ENCODE measurements at regions not wholly inside any gene's neighbourhood (a gene's known extent, or its start where the extent isn't known, plus 50 kb on each side); places are given as distances from the start of the nearest gene placed in this dataset.
"Not testable (repeated sequence)": the region's sequence is repeated elsewhere in the genome, so short reads cannot be mapped to it uniquely, and the experiment has no call there.

- H3K4me1 Mint-ChIP-seq (ENCODE audit: low read depth), result no peaks in the 10 kb centered on the region
- peaks cover 4% of the 10 kb centered on the region for H3K9me3 Mint-ChIP-seq
- DNase-seq (ENCODE audit: low spot score), result no peak
- no peaks in the 10 kb centered on the region for H3K36me3 Mint-ChIP-seq (ENCODE audit: low read depth)
- no peak overlapping the region for H3K4me3 Mint-ChIP-seq
- no peaks in the 10 kb centered on the region for H3K27me3 Mint-ChIP-seq (ENCODE audit: low read depth)
- no peak overlapping the region for H3K27ac Mint-ChIP-seq
These were observed 331.3 kb upstream of the CCNG1 start for GRCh38 chr5:163106098-163106497.

GRCh38 chr5:163108351-163108750, 329.0 kb upstream of the CCNG1 start:
- peaks cover 4% of the 10 kb centered on the region for H3K9me3 Mint-ChIP-seq
- no peaks in the 10 kb centered on the region for H3K4me1 Mint-ChIP-seq (ENCODE audit: low read depth)
- no peak overlapping the region for H3K4me3 Mint-ChIP-seq
- no peaks in the 10 kb centered on the region for H3K27me3 Mint-ChIP-seq (ENCODE audit: low read depth)
- no peak for DNase-seq (ENCODE audit: low spot score)
- no peak overlapping the region for H3K27ac Mint-ChIP-seq
- no peaks in the 10 kb centered on the region for H3K36me3 Mint-ChIP-seq (ENCODE audit: low read depth)

- H3K4me3 Mint-ChIP-seq, result no peak overlapping the region
- no peak for DNase-seq (ENCODE audit: low spot score)
- peaks cover 18% of the 10 kb centered on the region for H3K9me3 Mint-ChIP-seq
These were observed 322.4 kb upstream of the CCNG1 start for GRCh38 chr5:163115011-163115410.

GRCh38 chr5:163116618-163117017, 320.8 kb upstream of the CCNG1 start:
- H3K4me1 Mint-ChIP-seq (ENCODE audit: low read depth); H3K27ac Mint-ChIP-seq; H3K27me3 Mint-ChIP-seq (ENCODE audit: low read depth); H3K36me3 Mint-ChIP-seq (ENCODE audit: low read depth); DNase-seq (ENCODE audit: low spot score); H3K4me3 Mint-ChIP-seq: not testable (repeated sequence)
- peaks cover 31% of the 10 kb centered on the region for H3K9me3 Mint-ChIP-seq

More at GRCh38 chr5:163115011-163115410, 322.4 kb upstream of the CCNG1 start:
- no peaks in the 10 kb centered on the region for H3K36me3 Mint-ChIP-seq (ENCODE audit: low read depth)
- H3K27me3 Mint-ChIP-seq (ENCODE audit: low read depth), result no peaks in the 10 kb centered on the region
- H3K4me1 Mint-ChIP-seq (ENCODE audit: low read depth), result no peaks in the 10 kb centered on the region
- no peak overlapping the region for H3K27ac Mint-ChIP-seq

- Mint-ChIP-seq H3K9me3 (peaks cover 15% of the 10 kb centered on the region), H3K36me3 (ENCODE audit: low read depth) (no peaks in the 10 kb centered on the region), H3K4me1 (ENCODE audit: low read depth) (no peaks in the 10 kb centered on the region), H3K27ac (no peak overlapping the region), H3K27me3 (ENCODE audit: low read depth) (no peaks in the 10 kb centered on the region), H3K4me3 (no peak overlapping the region)
- no peak for DNase-seq (ENCODE audit: low spot score)
These were observed 303.3 kb upstream of the CCNG1 start for GRCh38 chr5:163134061-163134460.

- no peak overlapping the region for H3K27ac Mint-ChIP-seq
- peaks cover 23% of the 10 kb centered on the region for H3K9me3 Mint-ChIP-seq
- H3K36me3 Mint-ChIP-seq (ENCODE audit: low read depth), result no peaks in the 10 kb centered on the region
- H3K4me1 Mint-ChIP-seq (ENCODE audit: low read depth), result no peaks in the 10 kb centered on the region
- no peaks in the 10 kb centered on the region for H3K27me3 Mint-ChIP-seq (ENCODE audit: low read depth)
- no peak for DNase-seq (ENCODE audit: low spot score)
- H3K4me3 Mint-ChIP-seq, result no peak overlapping the region
These were observed 301.5 kb upstream of the CCNG1 start for GRCh38 chr5:163135849-163136248.

GRCh38 chr5:163161512-163161911, 275.9 kb upstream of the CCNG1 start:
- Mint-ChIP-seq H3K27ac (no peak overlapping the region), H3K36me3 (ENCODE audit: low read depth) (no peaks in the 10 kb centered on the region), H3K9me3 (peaks cover 16% of the 10 kb centered on the region)

GRCh38 chr5:163162645-163163044, 274.8 kb upstream of the CCNG1 start:
- H3K4me3 Mint-ChIP-seq, result no peak overlapping the region

More at GRCh38 chr5:163161512-163161911, 275.9 kb upstream of the CCNG1 start:
- Mint-ChIP-seq H3K4me3 (no peak overlapping the region), H3K27me3 (ENCODE audit: low read depth) (no peaks in the 10 kb centered on the region), H3K4me1 (ENCODE audit: low read depth) (no peaks in the 10 kb centered on the region)
- DNase-seq (ENCODE audit: low spot score), result no peak

GRCh38 chr5:163163858-163164257, 273.5 kb upstream of the CCNG1 start:
- Mint-ChIP-seq H3K4me1 (ENCODE audit: low read depth) (no peaks in the 10 kb centered on the region), H3K9me3 (peaks cover 18% of the 10 kb centered on the region), H3K27ac (no peak overlapping the region), H3K27me3 (ENCODE audit: low read depth) (no peaks in the 10 kb centered on the region), H3K4me3 (no peak overlapping the region), H3K36me3 (ENCODE audit: low read depth) (no peaks in the 10 kb centered on the region)
- DNase-seq (ENCODE audit: low spot score), result no peak

More at GRCh38 chr5:163162645-163163044, 274.8 kb upstream of the CCNG1 start:
- Mint-ChIP-seq H3K4me1 (ENCODE audit: low read depth) (no peaks in the 10 kb centered on the region), H3K36me3 (ENCODE audit: low read depth) (no peaks in the 10 kb centered on the region), H3K9me3 (peaks cover 16% of the 10 kb centered on the region), H3K27me3 (ENCODE audit: low read depth) (no peaks in the 10 kb centered on the region), H3K27ac (no peak overlapping the region)
- no peak for DNase-seq (ENCODE audit: low spot score)

- peaks cover 22% of the 10 kb centered on the region for H3K9me3 Mint-ChIP-seq
- no peak overlapping the region for H3K4me3 Mint-ChIP-seq
- H3K27ac Mint-ChIP-seq, result no peak overlapping the region
- no peaks in the 10 kb centered on the region for H3K36me3 Mint-ChIP-seq (ENCODE audit: low read depth)
- no peaks in the 10 kb centered on the region for H3K27me3 Mint-ChIP-seq (ENCODE audit: low read depth)
- H3K4me1 Mint-ChIP-seq (ENCODE audit: low read depth), result no peaks in the 10 kb centered on the region
- DNase-seq (ENCODE audit: low spot score), result no peak
These were observed 272.1 kb upstream of the CCNG1 start for GRCh38 chr5:163165277-163165676.

- not testable (repeated sequence) for H3K36me3 Mint-ChIP-seq (ENCODE audit: low read depth); H3K27ac Mint-ChIP-seq; DNase-seq (ENCODE audit: low spot score); H3K27me3 Mint-ChIP-seq (ENCODE audit: low read depth); H3K4me1 Mint-ChIP-seq (ENCODE audit: low read depth); H3K4me3 Mint-ChIP-seq
- peaks cover 21% of the 10 kb centered on the region for H3K9me3 Mint-ChIP-seq
These were observed 267.2 kb upstream of the CCNG1 start for GRCh38 chr5:163170161-163170560.

GRCh38 chr5:163172540-163173338, 264.7 kb upstream of the CCNG1 start:
- Mint-ChIP-seq H3K4me3 (no peak overlapping the region), H3K9me3 (peaks cover 11% of the 10 kb centered on the region), H3K36me3 (ENCODE audit: low read depth) (no peaks in the 10 kb centered on the region), H3K27me3 (ENCODE audit: low read depth) (no peaks in the 10 kb centered on the region), H3K4me1 (ENCODE audit: low read depth) (no peaks in the 10 kb centered on the region), H3K27ac (no peak overlapping the region)
- DNase-seq (ENCODE audit: low spot score), result no peak

- H3K27ac Mint-ChIP-seq, result no peak overlapping the region
- no peaks in the 10 kb centered on the region for H3K36me3 Mint-ChIP-seq (ENCODE audit: low read depth)
- no peaks in the 10 kb centered on the region for H3K4me1 Mint-ChIP-seq (ENCODE audit: low read depth)
- H3K9me3 Mint-ChIP-seq, result no peaks in the 10 kb centered on the region
- H3K27me3 Mint-ChIP-seq (ENCODE audit: low read depth), result no peaks in the 10 kb centered on the region
- DNase-seq (ENCODE audit: low spot score), result no peak
- no peak overlapping the region for H3K4me3 Mint-ChIP-seq
These were observed 259.4 kb upstream of the CCNG1 start for GRCh38 chr5:163177971-163178370.

- no peaks in the 10 kb centered on the region for H3K36me3 Mint-ChIP-seq (ENCODE audit: low read depth)
- H3K9me3 Mint-ChIP-seq, result peaks cover 3% of the 10 kb centered on the region
- H3K27me3 Mint-ChIP-seq (ENCODE audit: low read depth), result no peaks in the 10 kb centered on the region
- no peak for DNase-seq (ENCODE audit: low spot score)
- no peak overlapping the region for H3K27ac Mint-ChIP-seq
- H3K4me1 Mint-ChIP-seq (ENCODE audit: low read depth), result no peaks in the 10 kb centered on the region
- H3K4me3 Mint-ChIP-seq, result no peak overlapping the region
These were observed 252.1 kb upstream of the CCNG1 start for GRCh38 chr5:163185315-163185714.

Data from T-helper 2 cell treated with Interferon-gamma antibody and Interleukin-4, amounts not matched to agents 5 μg/mL and 100 μg/mL, for 36 hours (primary cell).